ENCODE measurements at regions not wholly inside any gene's neighbourhood (a gene's known extent, or its start where the extent isn't known, plus 50 kb on each side); places are given as distances from the start of the nearest gene placed in this dataset.

GRCh38 chr6:44062771-44063560 lies 64.3 kb downstream of the MRPL14 start (continued):
- TF ChIP-seq USF2 (CRISPR knock-in tag; IDR thresholded peaks at IDR 0.05) (no peak), VEZF1 (CRISPR knock-in tag; IDR thresholded peaks at IDR 0.05) (peak; percentile 67), CGGBP1 (CRISPR knock-in tag; IDR thresholded peaks at IDR 0.05) (no peak), PATZ1 (CRISPR knock-in tag; IDR thresholded peaks at IDR 0.05; ENCODE audit: borderline replicate concordance) (no peak), CHD7 (IDR thresholded peaks at IDR 0.05; ENCODE audit: low read depth, low read length) (no peak), PURB (CRISPR knock-in tag; IDR thresholded peaks at IDR 0.05; ENCODE audit: low read depth) (no peak), U2AF2 (optimal IDR thresholded peaks at IDR 0.05; ENCODE audit: low read depth, low read length) (no peak), NELFE (IDR thresholded peaks at IDR 0.05; ENCODE audit: insufficient read depth, insufficient read length) (no peak), FOS (IDR thresholded peaks at IDR 0.05; ENCODE audit: extremely low read depth, insufficient read length) (no peak), ZNF324 (CRISPR knock-in tag; IDR thresholded peaks at IDR 0.05) (peak; percentile 64; the same call in 1 of the 2 replicates), GATAD2B (IDR thresholded peaks at IDR 0.05; ENCODE audit: borderline replicate concordance) (0 out of 2 replicates have a peak, but pooled peaks have one; percentile 27)

Data from K562 (cell line).